Colonic mucosa (tissue), 4 donors: ENCODE measurements at regions not wholly inside any gene's neighbourhood (a gene's known extent, or its start where the extent isn't known, plus 50 kb on each side); places are given as distances from the start of the nearest gene placed in this dataset.

Experiments
- DNase-seq: peaks from one replicate; pipeline ENCODE4 v3.0.0-alpha.2; 2020
- H3K27ac ChIP-seq: fragments of 200-600 bp; one replicate; pipeline ENCODE4 v1.8.0; 2021
- H3K27me3 ChIP-seq: fragments of 200-600 bp; one replicate; pipeline ENCODE4 v1.8.0; 2021
- H3K36me3 ChIP-seq: fragments of 200-600 bp; one replicate; pipeline ENCODE4 v1.8.0; 2021
- H3K4me1 ChIP-seq: fragments of 200-600 bp; one replicate; pipeline ENCODE4 v1.8.0; 2021; ENCODE audit warnings: mild to moderate bottlenecking
- H3K4me3 ChIP-seq: fragments of 200-600 bp; one replicate; pipeline ENCODE4 v1.8.0; 2021
- H3K9ac ChIP-seq, 2 donors: one replicate each; pipeline ENCODE4 v1.7.0; 2013; ENCODE audit warnings: control low read depth in 2 of 2, low read depth in 2 of 2, low read length in 2 of 2
- H3K9me3 ChIP-seq: fragments of 200-600 bp; one replicate; pipeline ENCODE4 v1.8.0; 2021
- CTCF ChIP-seq: fragments of 200-600 bp; IDR thresholded peaks from one replicate; pipeline ENCODE4 v1.8.0; 2022; ENCODE audit warnings: antibody characterized with exemption, mild to moderate bottlenecking
- intact Hi-C: fragments of 100-400 bp; cut with DNase I; formaldehyde crosslinking; loops from one replicate; pipeline ENCODE4 v1.14.1; 2022
- donor health status: healthy.
- donor health status: DM: no; HTN: no; CAD: no.
- donor health status: DM: no; HTN: no; CAD: no.

GRCh38 chr6:132972254-132972653, 157.9 kb downstream of the RPS12 start:
- Histone ChIP-seq H3K4me3 (no peak overlapping the region), H3K9ac (no peak overlapping the region), H3K27ac (no peak overlapping the region), H3K27me3 (no peaks in the 10 kb centered on the region), H3K4me1 (no peaks in the 10 kb centered on the region), H3K36me3 (no peaks in the 10 kb centered on the region), H3K9me3 (no peaks in the 10 kb centered on the region)
- intact Hi-C loops, result no loop called here
- DNase-seq, result no peak
- TF ChIP-seq CTCF, result no peak

- H3K36me3 ChIP-seq, result no peaks in the 10 kb centered on the region
- no peaks in the 10 kb centered on the region for H3K9me3 ChIP-seq
- intact Hi-C loops, result no loop called here
- no peaks in the 10 kb centered on the region for H3K4me1 ChIP-seq
- H3K27me3 ChIP-seq, result no peaks in the 10 kb centered on the region
- no peak overlapping the region for H3K9ac ChIP-seq
- DNase-seq, result no peak
- TF ChIP-seq CTCF, result no peak
- no peak overlapping the region for H3K4me3 ChIP-seq
- no peak overlapping the region for H3K27ac ChIP-seq
Observed at GRCh38 chr6:132972971-132973370, 158.6 kb downstream of the RPS12 start.

- no peak for DNase-seq
- H3K9ac ChIP-seq, result no peak overlapping the region
- H3K4me1 ChIP-seq, result no peaks in the 10 kb centered on the region
- no peaks in the 10 kb centered on the region for H3K27me3 ChIP-seq
- H3K27ac ChIP-seq, result no peak overlapping the region
- TF ChIP-seq CTCF, result no peak
- no peaks in the 10 kb centered on the region for H3K9me3 ChIP-seq
- intact Hi-C loops, result no loop called here
- no peaks in the 10 kb centered on the region for H3K36me3 ChIP-seq
- no peak overlapping the region for H3K4me3 ChIP-seq
Observed at GRCh38 chr6:132973514-132973993, 159.2 kb downstream of the RPS12 start.

- Histone ChIP-seq H3K27me3 (no peaks in the 10 kb centered on the region), H3K4me1 (no peaks in the 10 kb centered on the region), H3K4me3 (no peak overlapping the region), H3K9me3 (no peaks in the 10 kb centered on the region), H3K27ac (no peak overlapping the region), H3K36me3 (no peaks in the 10 kb centered on the region), H3K9ac (no peak overlapping the region)
- DNase-seq, result no peak
- intact Hi-C loops, result no loop called here
- no peak for TF ChIP-seq CTCF
Observed at GRCh38 chr6:132974122-132974521, 159.8 kb downstream of the RPS12 start.

GRCh38 chr6:132977413-132977812, 163.0 kb downstream of the RPS12 start:
- no peak for TF ChIP-seq CTCF
- Histone ChIP-seq H3K27me3 (no peaks in the 10 kb centered on the region), H3K4me1 (no peaks in the 10 kb centered on the region), H3K27ac (no peak overlapping the region), H3K9me3 (no peaks in the 10 kb centered on the region), H3K9ac (no peak overlapping the region), H3K4me3 (no peak overlapping the region), H3K36me3 (no peaks in the 10 kb centered on the region)
- no peak for DNase-seq
- intact Hi-C loops, result no loop called here

GRCh38 chr6:132978685-132979084, 164.3 kb downstream of the RPS12 start:
- intact Hi-C loops, result no loop called here

More at GRCh38 chr6:132978685-132979084, 164.3 kb downstream of the RPS12 start:
- no peak overlapping the region for H3K4me3 ChIP-seq
- no peaks in the 10 kb centered on the region for H3K36me3 ChIP-seq
- TF ChIP-seq CTCF, result no peak
- H3K27me3 ChIP-seq, result no peaks in the 10 kb centered on the region
- no peaks in the 10 kb centered on the region for H3K4me1 ChIP-seq
- DNase-seq, result no peak
- no peaks in the 10 kb centered on the region for H3K9me3 ChIP-seq
- no peak overlapping the region for H3K9ac ChIP-seq
- H3K27ac ChIP-seq, result no peak overlapping the region
